ENCODE measurements at regions not wholly inside any gene's neighbourhood (a gene's known extent, or its start where the extent isn't known, plus 50 kb on each side); places are given as distances from the start of the nearest gene placed in this dataset.

- H3K9me3 Mint-ChIP-seq, result no peaks in the 10 kb centered on the region
- H3K27me3 Mint-ChIP-seq, result peaks cover 13% of the 10 kb centered on the region
- H3K4me1 Mint-ChIP-seq, result no peaks in the 10 kb centered on the region
Measured at GRCh38 chr10:8520382-8520781, 465.9 kb downstream of the GATA3 start.

GRCh38 chr10:8527773-8528172, 473.3 kb downstream of the GATA3 start:
- H3K4me1 Mint-ChIP-seq, result peaks cover 3% of the 10 kb centered on the region
- no peak overlapping the region for H3K4me3 Mint-ChIP-seq
- H3K36me3 Mint-ChIP-seq (ENCODE audit: low read depth), result no peaks in the 10 kb centered on the region
- H3K9me3 Mint-ChIP-seq, result no peaks in the 10 kb centered on the region
- H3K27me3 Mint-ChIP-seq, result peaks cover 10% of the 10 kb centered on the region
- H3K27ac Mint-ChIP-seq, result no peak overlapping the region
- ATAC-seq (replicated peaks), result no peak

More at GRCh38 chr10:8520382-8520781, 465.9 kb downstream of the GATA3 start:
- Mint-ChIP-seq H3K27ac (no peak overlapping the region), H3K4me3 (no peak overlapping the region), H3K36me3 (ENCODE audit: low read depth) (no peaks in the 10 kb centered on the region)
- no peak for ATAC-seq (replicated peaks)

- no peak overlapping the region for H3K27ac Mint-ChIP-seq
- no peaks in the 10 kb centered on the region for H3K36me3 Mint-ChIP-seq (ENCODE audit: low read depth)
- no peak for ATAC-seq (replicated peaks)
- peaks cover 13% of the 10 kb centered on the region for H3K27me3 Mint-ChIP-seq
- no peaks in the 10 kb centered on the region for H3K9me3 Mint-ChIP-seq
- H3K4me1 Mint-ChIP-seq, result peaks cover 3% of the 10 kb centered on the region
- no peak overlapping the region for H3K4me3 Mint-ChIP-seq
Measured at GRCh38 chr10:8531116-8531515, 476.6 kb downstream of the GATA3 start.

GRCh38 chr10:8532647-8533046, 478.2 kb downstream of the GATA3 start:
- H3K27ac Mint-ChIP-seq, result no peak overlapping the region
- H3K4me1 Mint-ChIP-seq, result peaks cover 3% of the 10 kb centered on the region
- H3K27me3 Mint-ChIP-seq, result peaks cover 10% of the 10 kb centered on the region
- peak; percentile 37 for ATAC-seq (replicated peaks)
- no peaks in the 10 kb centered on the region for H3K9me3 Mint-ChIP-seq
- no peak overlapping the region for H3K4me3 Mint-ChIP-seq
- no peaks in the 10 kb centered on the region for H3K36me3 Mint-ChIP-seq (ENCODE audit: low read depth)

DNA sequence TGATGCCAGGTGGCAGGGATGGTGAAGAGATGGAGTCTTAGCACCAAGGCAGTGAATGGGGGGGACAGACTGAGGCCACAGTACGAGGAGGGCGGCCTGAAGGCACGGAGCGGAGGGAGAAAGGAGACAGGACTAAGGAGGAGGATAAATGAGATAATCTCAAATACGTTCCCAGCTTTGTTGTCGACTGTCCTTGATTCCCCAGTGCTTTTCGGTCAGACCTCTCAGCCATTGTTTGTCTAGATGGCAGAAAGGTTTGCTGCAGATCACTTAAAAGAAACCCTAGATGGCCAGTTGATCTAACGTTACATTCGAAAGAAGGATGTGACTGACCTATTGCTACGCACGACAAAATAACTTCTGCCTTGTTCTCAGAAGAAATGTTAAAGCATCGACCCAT, 479.0 kb downstream of the GATA3 start:
- Mint-ChIP-seq H3K4me3 (no peak overlapping the region), H3K27me3 (peaks cover 10% of the 10 kb centered on the region), H3K36me3 (ENCODE audit: low read depth) (no peaks in the 10 kb centered on the region), H3K4me1 (peaks cover 3% of the 10 kb centered on the region), H3K27ac (no peak overlapping the region), H3K9me3 (no peaks in the 10 kb centered on the region)
- no peak for ATAC-seq (replicated peaks)

DNA sequence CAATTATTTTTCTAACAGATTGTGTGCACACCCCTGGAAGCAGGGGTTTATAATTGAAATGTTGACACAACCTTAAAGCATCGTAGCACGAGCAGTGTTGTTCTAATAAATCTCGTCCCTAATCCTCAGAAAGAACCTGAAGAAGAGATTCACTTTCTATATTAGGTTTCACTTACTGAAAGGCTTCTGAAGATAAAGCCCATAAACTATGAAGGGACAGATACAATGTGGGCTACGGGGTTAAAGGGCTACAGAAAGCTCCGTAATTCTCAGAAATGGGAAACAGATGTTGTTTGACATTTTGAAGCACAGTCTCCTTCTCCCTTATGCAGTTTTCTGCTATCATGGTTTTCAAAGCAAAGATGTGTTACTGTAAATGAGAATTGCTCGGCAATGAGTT, 479.6 kb downstream of the GATA3 start:
- H3K4me1 Mint-ChIP-seq, result peaks cover 3% of the 10 kb centered on the region
- H3K4me3 Mint-ChIP-seq, result no peak overlapping the region

DNA sequence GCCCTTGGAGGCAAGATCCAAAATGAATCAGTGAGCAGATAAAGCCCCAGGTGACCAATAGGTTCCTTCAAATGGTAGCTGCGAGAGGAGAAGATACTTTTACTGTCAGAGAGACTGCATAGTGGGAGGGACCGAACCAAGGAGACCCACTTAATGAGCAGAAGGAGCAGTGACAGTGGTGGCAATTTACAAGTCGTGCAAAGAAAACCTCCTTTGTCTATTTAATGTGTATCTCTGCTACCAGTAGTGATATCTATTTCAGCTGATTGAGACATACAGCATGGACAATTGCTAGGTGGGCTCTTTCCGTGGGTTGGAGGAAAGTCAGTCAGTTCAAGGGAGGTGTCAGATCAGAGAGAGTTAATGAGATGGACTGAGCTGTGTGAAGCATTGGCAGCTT, 480.4 kb downstream of the GATA3 start:
- ATAC-seq (replicated peaks), result no peak
- no peak overlapping the region for H3K4me3 Mint-ChIP-seq
- peaks cover 3% of the 10 kb centered on the region for H3K4me1 Mint-ChIP-seq
- H3K27me3 Mint-ChIP-seq, result peaks cover 10% of the 10 kb centered on the region
- no peaks in the 10 kb centered on the region for H3K36me3 Mint-ChIP-seq (ENCODE audit: low read depth)
- H3K9me3 Mint-ChIP-seq, result no peaks in the 10 kb centered on the region
- no peak overlapping the region for H3K27ac Mint-ChIP-seq

More for the DNA sequence above, 479.6 kb downstream of the GATA3 start:
- Mint-ChIP-seq H3K27ac (no peak overlapping the region), H3K36me3 (ENCODE audit: low read depth) (no peaks in the 10 kb centered on the region), H3K27me3 (peaks cover 10% of the 10 kb centered on the region), H3K9me3 (no peaks in the 10 kb centered on the region)
- ATAC-seq (replicated peaks), result no peak

DNA sequence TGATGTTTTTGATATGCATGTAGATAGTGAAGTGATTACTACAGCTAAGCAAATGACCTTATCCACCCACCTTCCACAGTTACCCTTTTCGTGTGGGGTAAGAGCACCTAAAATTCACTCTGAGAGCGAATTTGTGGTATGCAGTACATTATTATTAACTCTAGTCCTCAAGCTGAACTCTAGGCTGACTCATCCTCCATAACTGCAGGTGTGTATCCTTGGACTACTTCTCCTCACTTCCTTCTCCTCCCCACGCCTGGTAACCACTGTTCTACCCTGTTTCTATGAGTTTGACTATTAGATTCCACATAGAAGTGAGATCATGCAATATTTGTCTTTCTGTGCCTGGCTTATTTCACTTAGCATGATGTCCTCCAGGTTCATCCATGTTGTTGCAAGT, 484.6 kb downstream of the GATA3 start:
- H3K4me3 Mint-ChIP-seq, result no peak overlapping the region
- H3K9me3 Mint-ChIP-seq, result no peaks in the 10 kb centered on the region
- H3K4me1 Mint-ChIP-seq, result no peaks in the 10 kb centered on the region
- ATAC-seq (replicated peaks), result no peak
- peaks cover 7% of the 10 kb centered on the region for H3K27me3 Mint-ChIP-seq
- H3K36me3 Mint-ChIP-seq (ENCODE audit: low read depth), result no peaks in the 10 kb centered on the region
- no peak overlapping the region for H3K27ac Mint-ChIP-seq

DNA sequence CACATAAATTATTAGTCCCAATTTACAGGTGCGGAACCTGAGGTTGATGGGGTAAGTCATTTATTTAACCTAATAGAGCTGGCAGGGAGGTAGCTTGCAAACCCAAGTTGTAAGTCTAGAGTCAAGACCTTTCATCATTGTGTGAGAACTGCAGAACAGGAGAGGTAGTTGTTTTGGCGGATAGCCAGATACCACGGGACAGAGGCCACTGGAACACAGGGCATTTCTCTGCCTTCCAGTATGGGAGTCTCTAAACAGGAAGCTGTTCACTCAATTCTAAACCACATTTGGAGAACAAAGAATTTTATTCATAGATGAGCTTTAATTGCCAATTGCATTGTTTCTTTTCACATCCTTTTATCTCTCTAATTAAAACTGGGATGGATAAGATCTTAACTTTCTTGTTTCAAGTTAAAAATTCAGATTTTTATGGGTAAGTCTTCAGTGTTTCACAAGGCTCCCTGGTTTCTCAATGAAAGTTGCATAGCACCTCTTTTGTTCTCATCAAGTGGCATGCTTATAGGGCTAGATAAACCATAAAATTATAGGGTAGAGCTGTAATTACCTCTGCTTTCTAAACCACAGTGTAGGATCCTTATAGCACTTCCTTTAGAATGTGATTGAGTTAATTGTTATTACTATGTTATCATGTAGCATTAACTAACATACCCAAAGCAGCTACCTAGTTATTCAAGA, 489.0 kb downstream of the GATA3 start:
- Mint-ChIP-seq H3K4me1 (no peaks in the 10 kb centered on the region), H3K27ac (no peak overlapping the region), H3K27me3 (peaks cover 3% of the 10 kb centered on the region), H3K9me3 (no peaks in the 10 kb centered on the region), H3K36me3 (ENCODE audit: low read depth) (no peaks in the 10 kb centered on the region), H3K4me3 (no peak overlapping the region)
- no peak for ATAC-seq (replicated peaks)

DNA sequence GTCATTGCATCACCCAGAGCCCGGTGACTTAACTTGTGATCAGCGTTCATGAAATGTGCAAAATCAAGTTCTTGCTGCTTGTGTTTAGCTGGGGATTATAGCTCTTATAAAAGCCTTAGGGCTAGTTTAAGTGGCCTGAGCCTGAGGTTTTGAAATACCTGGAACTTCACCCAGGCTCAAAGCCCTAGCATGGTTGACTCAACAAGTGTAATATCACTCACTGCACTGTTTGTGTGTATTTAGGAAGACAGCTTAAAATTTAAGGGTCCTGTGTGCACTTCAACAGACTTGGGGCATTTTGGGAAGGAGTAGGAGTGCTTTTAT, 489.5 kb downstream of the GATA3 start:
- Mint-ChIP-seq H3K9me3 (peaks cover 2% of the 10 kb centered on the region), H3K27me3 (peaks cover 3% of the 10 kb centered on the region), H3K4me3 (no peak overlapping the region), H3K36me3 (ENCODE audit: low read depth) (no peaks in the 10 kb centered on the region), H3K27ac (no peak overlapping the region), H3K4me1 (no peaks in the 10 kb centered on the region)
- ATAC-seq (replicated peaks), result no peak

GRCh38 chr10:8544500-8544899, 490.0 kb downstream of the GATA3 start:
- H3K36me3 Mint-ChIP-seq (ENCODE audit: low read depth), result no peaks in the 10 kb centered on the region
- no peak overlapping the region for H3K4me3 Mint-ChIP-seq
- H3K27me3 Mint-ChIP-seq, result peaks cover 3% of the 10 kb centered on the region
- no peaks in the 10 kb centered on the region for H3K4me1 Mint-ChIP-seq
- no peak overlapping the region for H3K27ac Mint-ChIP-seq
- H3K9me3 Mint-ChIP-seq, result peaks cover 5% of the 10 kb centered on the region
- ATAC-seq (replicated peaks), result no peak

DNA sequence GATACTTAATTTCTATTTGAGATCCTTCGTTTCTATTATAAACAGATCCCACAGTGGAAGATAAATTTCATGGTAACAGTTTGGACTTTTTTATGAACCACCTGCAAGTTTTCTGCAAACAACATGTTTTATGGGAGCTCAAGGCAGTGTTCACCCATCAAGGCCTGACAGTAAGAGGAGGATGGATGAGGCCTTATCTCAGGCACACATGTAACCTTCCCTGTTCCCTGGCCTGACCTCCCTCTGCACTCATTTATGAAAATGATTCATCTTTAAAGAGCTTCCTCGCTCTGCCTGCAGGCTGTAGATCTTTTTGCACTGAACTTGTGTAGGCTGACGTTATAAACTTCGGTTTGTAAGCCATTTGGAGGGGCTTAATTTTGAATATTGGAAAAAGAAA, 500.1 kb downstream of the GATA3 start:
- ATAC-seq (replicated peaks), result no peak

GRCh38 chr10:8556321-8556720, 501.8 kb downstream of the GATA3 start:
- H3K9me3 Mint-ChIP-seq, result no peaks in the 10 kb centered on the region
- no peak overlapping the region for H3K27ac Mint-ChIP-seq
- H3K4me1 Mint-ChIP-seq, result no peaks in the 10 kb centered on the region
- H3K36me3 Mint-ChIP-seq (ENCODE audit: low read depth), result no peaks in the 10 kb centered on the region
- ATAC-seq (replicated peaks), result no peak
- peaks cover 14% of the 10 kb centered on the region for H3K27me3 Mint-ChIP-seq
- no peak overlapping the region for H3K4me3 Mint-ChIP-seq

More for the DNA sequence above, 500.1 kb downstream of the GATA3 start:
- no peaks in the 10 kb centered on the region for H3K4me1 Mint-ChIP-seq
- H3K27me3 Mint-ChIP-seq, result peaks cover 14% of the 10 kb centered on the region
- H3K36me3 Mint-ChIP-seq (ENCODE audit: low read depth), result no peaks in the 10 kb centered on the region
- no peak overlapping the region for H3K27ac Mint-ChIP-seq
- no peak overlapping the region for H3K4me3 Mint-ChIP-seq
- no peaks in the 10 kb centered on the region for H3K9me3 Mint-ChIP-seq

DNA sequence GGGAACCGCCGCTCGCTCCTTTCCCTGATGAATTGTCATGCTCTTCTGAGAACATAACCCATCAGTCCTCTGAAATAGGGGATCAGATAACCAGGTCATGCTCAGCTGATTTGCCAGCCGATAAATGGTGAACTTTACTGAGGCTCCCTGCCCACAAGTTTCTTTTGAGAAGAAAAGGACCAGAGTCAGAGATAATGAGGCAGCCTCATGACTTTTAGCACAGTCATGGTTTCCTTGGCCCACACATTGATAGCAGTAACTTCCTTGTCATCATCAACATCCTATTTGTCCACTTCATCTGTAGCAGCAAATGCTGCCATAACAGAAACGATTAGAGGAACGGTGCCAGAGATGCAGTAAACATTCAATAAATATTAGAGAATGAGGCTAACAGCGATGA, 509.0 kb downstream of the GATA3 start:
- no peaks in the 10 kb centered on the region for H3K36me3 Mint-ChIP-seq (ENCODE audit: low read depth)
- peak; percentile 18 for ATAC-seq (replicated peaks)
- no peaks in the 10 kb centered on the region for H3K9me3 Mint-ChIP-seq
- no peak overlapping the region for H3K27ac Mint-ChIP-seq
- H3K27me3 Mint-ChIP-seq, result peaks cover 20% of the 10 kb centered on the region
- H3K4me1 Mint-ChIP-seq, result no peaks in the 10 kb centered on the region
- no peak overlapping the region for H3K4me3 Mint-ChIP-seq

DNA sequence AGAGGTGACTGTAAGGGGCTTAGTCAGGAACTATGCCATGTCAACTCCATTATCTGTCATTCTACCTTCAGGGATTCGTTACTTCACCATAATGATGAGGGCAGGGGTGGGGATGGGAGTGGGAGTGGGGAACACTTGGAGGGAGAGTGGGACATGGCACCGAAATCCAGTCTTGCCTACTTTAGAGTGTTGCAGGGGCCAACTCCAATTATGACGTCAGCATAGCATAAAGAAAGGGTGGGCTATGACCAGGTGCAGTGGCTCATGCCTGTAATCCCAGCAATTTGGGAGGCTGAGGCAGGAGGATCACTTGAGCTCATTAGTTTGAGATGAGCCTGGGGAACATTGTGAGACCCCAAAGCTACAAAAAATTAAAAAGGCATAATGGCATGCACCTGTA, 512.2 kb downstream of the GATA3 start:
- H3K4me3 Mint-ChIP-seq, result no peak overlapping the region
- no peak for ATAC-seq (replicated peaks)
- H3K27ac Mint-ChIP-seq, result no peak overlapping the region
- H3K4me1 Mint-ChIP-seq, result no peaks in the 10 kb centered on the region
- no peaks in the 10 kb centered on the region for H3K36me3 Mint-ChIP-seq (ENCODE audit: low read depth)
- H3K27me3 Mint-ChIP-seq, result peaks cover 22% of the 10 kb centered on the region
- H3K9me3 Mint-ChIP-seq, result no peaks in the 10 kb centered on the region

GRCh38 chr10:8568401-8568800, 513.9 kb downstream of the GATA3 start:
- H3K4me3 Mint-ChIP-seq, result no peak overlapping the region
- H3K4me1 Mint-ChIP-seq, result no peaks in the 10 kb centered on the region
- H3K36me3 Mint-ChIP-seq (ENCODE audit: low read depth), result no peaks in the 10 kb centered on the region
- ATAC-seq (replicated peaks), result peak; percentile 64
- no peaks in the 10 kb centered on the region for H3K9me3 Mint-ChIP-seq
- no peak overlapping the region for H3K27ac Mint-ChIP-seq
- peaks cover 25% of the 10 kb centered on the region for H3K27me3 Mint-ChIP-seq

Data from activated T-helper 17 cell treated with anti-CD3 and anti-CD28 coated beads, Interleukin-2, amount 50 U/mL, for 72 hours (primary cell).